HEK293T (cell line): ENCODE measurements at regions not wholly inside any gene's neighbourhood (a gene's known extent, or its start where the extent isn't known, plus 50 kb on each side); places are given as distances from the start of the nearest gene placed in this dataset.

Experiments
- BHLHE40 ChIP-seq: fragments of 450-650 bp; IDR thresholded peaks from 2 replicates; pipeline ENCODE4 v1.6.1; 2016; ENCODE audit warnings: mild to moderate bottlenecking, moderate library complexity, borderline replicate concordance
- FOXA1 ChIP-seq: fragments of 450-650 bp; IDR thresholded peaks from 2 replicates; pipeline ENCODE4 v1.6.1; 2016; ENCODE audit warnings: mild to moderate bottlenecking
- FOXM1 ChIP-seq: fragments of 450-650 bp; IDR thresholded peaks from 2 replicates; pipeline ENCODE4 v1.6.1; 2017; ENCODE audit warnings: mild to moderate bottlenecking, borderline replicate concordance
- NFRKB ChIP-seq: fragments of 450-650 bp; IDR thresholded peaks from 2 replicates; pipeline ENCODE4 v1.6.1; 2016; ENCODE audit warnings: mild to moderate bottlenecking, moderate library complexity
- SUZ12 ChIP-seq: fragments of 450-650 bp; IDR thresholded peaks from 2 replicates; pipeline ENCODE4 v1.6.1; 2016; ENCODE audit warnings: mild to moderate bottlenecking
- TARDBP ChIP-seq: fragments of 450-650 bp; IDR thresholded peaks from 2 replicates; pipeline ENCODE4 v1.6.1; 2016

- TF ChIP-seq NFRKB (no peak), SUZ12 (no peak), BHLHE40 (no peak), FOXM1 (no peak), TARDBP (no peak), FOXA1 (no peak)
Measured at GRCh38 chr2:160914217-160914616, 246.0 kb upstream of the TANK start.
